Liver (tissue), 8 donors: ENCODE measurements at regions not wholly inside any gene's neighbourhood (a gene's known extent, or its start where the extent isn't known, plus 50 kb on each side); places are given as distances from the start of the nearest gene placed in this dataset.
A peak's percentile ranks its signal among the peaks of the same experiment; 100 is the strongest.

Source experiments
- DNase-seq: peaks from one replicate; pipeline ENCODE4 v3.0.0-alpha.2; 2017; ENCODE audit warnings: low spot score
- H3K27ac ChIP-seq, 2 donors: one replicate each; pipeline ENCODE4 v1.7.0; 2013; ENCODE audit warnings: inconsistent platforms in 2 of 2, low read length in 2 of 2, control low read depth in 1 of 2, low read depth in 1 of 2, mild to moderate bottlenecking in 1 of 2
- H3K27me3 ChIP-seq, 4 donors: one replicate each; pipeline versions ENCODE4 v1.6.1 to v1.7.0; 2013; ENCODE audit warnings: low read length in 3 of 4, inconsistent platforms in 1 of 4, mild to moderate bottlenecking in 1 of 4, moderate library complexity in 1 of 4; ENCODE audit not compliant: control insufficient read depth in 4 of 4, insufficient read depth in 4 of 4
- H3K36me3 ChIP-seq, 4 donors: one replicate each; pipeline versions ENCODE4 v1.6.1 to v1.7.0; 2013; ENCODE audit warnings: low read length in 3 of 4, mild to moderate bottlenecking in 3 of 4, low read depth in 1 of 4, moderate library complexity in 1 of 4; ENCODE audit not compliant: control insufficient read depth in 4 of 4, insufficient read depth in 3 of 4
- H3K4me1 ChIP-seq, 4 donors: one replicate each; pipeline versions ENCODE4 v1.6.1 to v1.7.0; 2013; ENCODE audit warnings: low read length in 3 of 4, mild to moderate bottlenecking in 3 of 4, moderate library complexity in 1 of 4; ENCODE audit not compliant: control insufficient read depth in 4 of 4, insufficient read depth in 4 of 4
- H3K4me3 ChIP-seq, 3 donors: one replicate each; pipeline versions ENCODE4 v1.6.1 to v1.7.0; 2013; ENCODE audit warnings: low read length in 3 of 3, control low read depth in 1 of 3, low read depth in 1 of 3, mild to moderate bottlenecking in 1 of 3
- H3K9ac ChIP-seq, 2 donors: one replicate each; pipeline ENCODE4 v1.7.0; 2013; ENCODE audit warnings: low read length in 2 of 2, mild to moderate bottlenecking in 2 of 2, moderate library complexity in 2 of 2, control low read depth in 1 of 2, low read depth in 1 of 2
- H3K9me3 ChIP-seq, 4 donors: one replicate each; pipeline versions ENCODE4 v1.6.1 to v1.7.0; 2013; ENCODE audit warnings: low read length in 3 of 4; ENCODE audit not compliant: control insufficient read depth in 4 of 4
- CTCF ChIP-seq: fragments of 150-350 bp; IDR thresholded peaks from 2 replicates; pipeline ENCODE4 v1.5.1; 2017; ENCODE audit warnings: improper control_type of control experiment, low read depth, low read length; ENCODE audit not compliant: missing input control
- EGR1 ChIP-seq, 2 donors: IDR thresholded peaks; 2 replicates each; pipeline ENCODE4 v1.6.1; 2016 to 2018; ENCODE audit warnings: antibody characterized with exemption in 2 of 2, low read depth in 2 of 2
- FOXA1 ChIP-seq: IDR thresholded peaks from 2 replicates; pipeline ENCODE4 v1.6.1; 2016; ENCODE audit warnings: antibody characterized with exemption
- GABPA ChIP-seq, 2 donors: IDR thresholded peaks in 1 of 2; conservative IDR thresholded peaks in 1 of 2; 2 replicates each; pipeline ENCODE4 v1.6.1; 2016; ENCODE audit warnings: antibody characterized with exemption in 2 of 2, mild to moderate bottlenecking in 1 of 2, moderate library complexity in 1 of 2
- HNF4A ChIP-seq, 2 donors: conservative IDR thresholded peaks; 2 replicates each; pipeline ENCODE4 v1.6.1; 2016; ENCODE audit warnings: antibody characterized with exemption in 2 of 2, mild to moderate bottlenecking in 2 of 2
- HNF4G ChIP-seq: IDR thresholded peaks from 2 replicates; pipeline ENCODE4 v1.6.1; 2016; ENCODE audit warnings: antibody characterized with exemption
- JUND ChIP-seq, 2 donors: IDR thresholded peaks; 2 replicates each; pipeline ENCODE4 v1.6.1; 2016; ENCODE audit warnings: antibody characterized with exemption in 2 of 2
- RAD21 ChIP-seq, 2 donors: IDR thresholded peaks; 2 replicates each; pipeline ENCODE4 v1.6.1; 2016; ENCODE audit warnings: antibody characterized with exemption in 2 of 2, mild to moderate bottlenecking in 2 of 2
- RXRA ChIP-seq, 2 donors: IDR thresholded peaks; 2 replicates each; pipeline ENCODE4 v1.6.1; 2017 to 2018; ENCODE audit warnings: antibody characterized with exemption in 2 of 2, mild to moderate bottlenecking in 1 of 2
- TAF1 ChIP-seq: conservative IDR thresholded peaks from 2 replicates; pipeline ENCODE4 v1.6.1; 2016; ENCODE audit warnings: antibody characterized with exemption, mild to moderate bottlenecking
- YY1 ChIP-seq: IDR thresholded peaks from 2 replicates; pipeline ENCODE4 v1.6.1; 2016; ENCODE audit warnings: antibody characterized with exemption, mild to moderate bottlenecking
- ZBTB33 ChIP-seq: IDR thresholded peaks from 2 replicates; pipeline ENCODE4 v1.6.1; 2016; ENCODE audit warnings: antibody characterized with exemption
- WGBS: extraction: QIAGEN DNeasy Blood & Tissue Kit; methylation state at CpG from one replicate; pipeline ENCODE4 v1.1.7; 2013; 5-methylcytosine and 5-hydroxymethylcytosine counted together
- TF ChIP-seq, protein P1 (sequence below): IDR thresholded peaks from 2 replicates; pipeline ENCODE4 v1.6.1; 2016; ENCODE audit warnings: antibody characterized with exemption
- TF ChIP-seq, protein P2 (sequence below): IDR thresholded peaks from 2 replicates; pipeline ENCODE4 v1.6.1; 2016; ENCODE audit warnings: antibody characterized with exemption
- TF ChIP-seq, protein P3 (sequence below): IDR thresholded peaks from 2 replicates; pipeline ENCODE4 v1.6.1; 2016; ENCODE audit warnings: antibody characterized with exemption, mild to moderate bottlenecking
- donor health status: healthy.
- donor health status: healthy.
- donor health status: healthy.
- donor health status: healthy.
- donor health status: healthy.

- WGBS = 86% methylated on average over 13 of the region's 13 CpGs
- H3K27ac ChIP-seq = no peak overlapping the region
- no peaks in the 10 kb centered on the region for H3K4me1 ChIP-seq
- no peak overlapping the region for H3K9ac ChIP-seq
- H3K9me3 ChIP-seq = no peaks in the 10 kb centered on the region
- H3K27me3 ChIP-seq = no peaks in the 10 kb centered on the region
- H3K4me3 ChIP-seq = no peak overlapping the region
- no peaks in the 10 kb centered on the region for H3K36me3 ChIP-seq
- TF ChIP-seq, protein P1, sequence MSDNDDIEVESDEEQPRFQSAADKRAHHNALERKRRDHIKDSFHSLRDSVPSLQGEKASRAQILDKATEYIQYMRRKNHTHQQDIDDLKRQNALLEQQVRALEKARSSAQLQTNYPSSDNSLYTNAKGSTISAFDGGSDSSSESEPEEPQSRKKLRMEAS = no peak
- TF ChIP-seq RAD21 (IDR thresholded peaks at IDR 0.05) (peak; percentile 27 to 34), GABPA (IDR thresholded peaks at IDR 0.05 in 1 of 2, conservative IDR thresholded peaks at IDR 0.05 in 1 of 2) (no peak)
- DNase-seq = no peak
Measured at GRCh38 chr18:75130591-75131328, 78.2 kb downstream of the PTGR3 start.

DNA sequence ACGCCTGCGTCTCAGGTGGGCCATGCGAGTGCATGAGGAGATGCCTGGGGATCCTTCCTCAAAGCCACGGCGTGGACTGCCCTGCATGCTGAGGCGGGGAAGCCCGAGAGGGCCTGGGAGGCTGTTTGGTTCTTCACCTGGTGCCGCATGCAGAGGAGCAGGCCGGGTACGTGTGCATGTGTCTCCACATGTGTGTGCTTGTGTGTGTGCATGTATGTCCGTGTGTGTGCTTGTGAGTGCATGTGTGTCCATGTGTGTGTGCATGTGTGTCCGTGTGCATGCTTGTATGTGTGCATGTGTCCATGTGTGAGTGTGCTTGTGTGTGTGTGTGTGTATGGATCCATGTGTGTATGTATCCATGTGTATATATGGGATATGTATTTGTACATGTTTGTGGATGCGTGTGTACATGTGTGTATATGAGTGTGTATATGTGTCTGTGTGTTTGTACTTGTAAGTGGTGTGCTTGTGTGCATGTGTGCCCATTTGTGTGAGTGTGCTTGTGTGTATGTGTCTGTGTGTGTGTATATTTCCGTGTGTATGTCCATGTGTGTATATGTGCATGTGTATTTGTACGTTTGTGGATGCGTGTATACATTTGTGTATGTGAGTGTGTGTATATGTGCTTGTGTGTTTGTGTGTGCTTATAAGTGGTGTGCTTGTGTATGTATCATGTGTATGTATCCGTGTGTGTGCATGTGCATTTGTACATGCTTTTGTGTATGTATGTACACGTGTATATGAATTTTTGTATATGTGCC is 79.0 kb downstream of the PTGR3 start:
- no peaks in the 10 kb centered on the region for H3K36me3 ChIP-seq
- no peaks in the 10 kb centered on the region for H3K9me3 ChIP-seq
- no peaks in the 10 kb centered on the region for H3K27me3 ChIP-seq
- 93% methylated on average over 18 of the region's 18 CpGs for WGBS
- no peaks in the 10 kb centered on the region for H3K4me1 ChIP-seq
- H3K27ac ChIP-seq = no peak overlapping the region
- no peak overlapping the region for H3K4me3 ChIP-seq
- DNase-seq = no peak
- no peak overlapping the region for H3K9ac ChIP-seq
- TF ChIP-seq, protein P2, sequence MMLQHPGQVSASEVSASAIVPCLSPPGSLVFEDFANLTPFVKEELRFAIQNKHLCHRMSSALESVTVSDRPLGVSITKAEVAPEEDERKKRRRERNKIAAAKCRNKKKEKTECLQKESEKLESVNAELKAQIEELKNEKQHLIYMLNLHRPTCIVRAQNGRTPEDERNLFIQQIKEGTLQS = no peak
- TF ChIP-seq EGR1 (IDR thresholded peaks at IDR 0.05; ENCODE audit: low read depth in 2 of 2) (no peak), FOXA1 (no peak), YY1 (no peak), HNF4G (no peak), RXRA (IDR thresholded peaks at IDR 0.05) (no peak), ZBTB33 (no peak), GABPA (IDR thresholded peaks at IDR 0.05 in 1 of 2, conservative IDR thresholded peaks at IDR 0.05 in 1 of 2) (no peak), RAD21 (IDR thresholded peaks at IDR 0.05) (no peak), TAF1 (no peak), JUND (IDR thresholded peaks at IDR 0.05) (no peak), HNF4A (conservative IDR thresholded peaks at IDR 0.05) (no peak), CTCF (no peak)
- TF ChIP-seq, protein P3, sequence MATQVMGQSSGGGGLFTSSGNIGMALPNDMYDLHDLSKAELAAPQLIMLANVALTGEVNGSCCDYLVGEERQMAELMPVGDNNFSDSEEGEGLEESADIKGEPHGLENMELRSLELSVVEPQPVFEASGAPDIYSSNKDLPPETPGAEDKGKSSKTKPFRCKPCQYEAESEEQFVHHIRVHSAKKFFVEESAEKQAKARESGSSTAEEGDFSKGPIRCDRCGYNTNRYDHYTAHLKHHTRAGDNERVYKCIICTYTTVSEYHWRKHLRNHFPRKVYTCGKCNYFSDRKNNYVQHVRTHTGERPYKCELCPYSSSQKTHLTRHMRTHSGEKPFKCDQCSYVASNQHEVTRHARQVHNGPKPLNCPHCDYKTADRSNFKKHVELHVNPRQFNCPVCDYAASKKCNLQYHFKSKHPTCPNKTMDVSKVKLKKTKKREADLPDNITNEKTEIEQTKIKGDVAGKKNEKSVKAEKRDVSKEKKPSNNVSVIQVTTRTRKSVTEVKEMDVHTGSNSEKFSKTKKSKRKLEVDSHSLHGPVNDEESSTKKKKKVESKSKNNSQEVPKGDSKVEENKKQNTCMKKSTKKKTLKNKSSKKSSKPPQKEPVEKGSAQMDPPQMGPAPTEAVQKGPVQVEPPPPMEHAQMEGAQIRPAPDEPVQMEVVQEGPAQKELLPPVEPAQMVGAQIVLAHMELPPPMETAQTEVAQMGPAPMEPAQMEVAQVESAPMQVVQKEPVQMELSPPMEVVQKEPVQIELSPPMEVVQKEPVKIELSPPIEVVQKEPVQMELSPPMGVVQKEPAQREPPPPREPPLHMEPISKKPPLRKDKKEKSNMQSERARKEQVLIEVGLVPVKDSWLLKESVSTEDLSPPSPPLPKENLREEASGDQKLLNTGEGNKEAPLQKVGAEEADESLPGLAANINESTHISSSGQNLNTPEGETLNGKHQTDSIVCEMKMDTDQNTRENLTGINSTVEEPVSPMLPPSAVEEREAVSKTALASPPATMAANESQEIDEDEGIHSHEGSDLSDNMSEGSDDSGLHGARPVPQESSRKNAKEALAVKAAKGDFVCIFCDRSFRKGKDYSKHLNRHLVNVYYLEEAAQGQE = no peak
- TF ChIP-seq, protein P1 = no peak
